Nephron progenitor cell (in vitro differentiated cells): ENCODE measurements at regions not wholly inside any gene's neighbourhood (a gene's known extent, or its start where the extent isn't known, plus 50 kb on each side); places are given as distances from the start of the nearest gene placed in this dataset.

Experiments
- DNase-seq: peaks from one replicate; pipeline ENCODE4 v3.0.0; 2021
- H3K27ac Mint-ChIP-seq: 2 replicates; pipeline ENCODE4 v1.8.0; 2021; ENCODE audit warnings: mild to moderate bottlenecking, moderate library complexity, mixed read lengths
- H3K27me3 Mint-ChIP-seq: 2 replicates; pipeline ENCODE4 v1.8.0; 2021; ENCODE audit warnings: mild to moderate bottlenecking, low read depth, mixed read lengths; ENCODE audit not compliant: poor library complexity
- H3K36me3 Mint-ChIP-seq: 2 replicates; pipeline ENCODE4 v1.8.0; 2021; ENCODE audit warnings: low read depth, mixed read lengths
- H3K4me1 Mint-ChIP-seq: 2 replicates; pipeline ENCODE4 v1.8.0; 2021; ENCODE audit warnings: mixed read lengths
- H3K4me3 Mint-ChIP-seq: 2 replicates; pipeline ENCODE4 v1.8.0; 2021; ENCODE audit warnings: mild to moderate bottlenecking, moderate library complexity, mixed read lengths
- H3K9me3 Mint-ChIP-seq: 2 replicates; pipeline ENCODE4 v1.8.0; 2021; ENCODE audit warnings: mild to moderate bottlenecking, moderate library complexity, mixed read lengths
- CTCF ChIP-seq: fragments of 200-600 bp; sonication (generic); IDR thresholded peaks from 2 replicates; pipeline ENCODE4 v1.5.0; 2021; ENCODE audit warnings: antibody characterized with exemption

GRCh38 chr12:98344046-98344930, 171.1 kb upstream of the TMPO start:
- no peaks in the 10 kb centered on the region for H3K9me3 Mint-ChIP-seq

GRCh38 chr12:98345308-98345876, 170.0 kb upstream of the TMPO start:
- H3K27me3 Mint-ChIP-seq = peaks cover 3% of the 10 kb centered on the region
- TF ChIP-seq CTCF = no peak
- no peaks in the 10 kb centered on the region for H3K4me1 Mint-ChIP-seq
- no peak for DNase-seq
- no peak overlapping the region for H3K4me3 Mint-ChIP-seq
- no peaks in the 10 kb centered on the region for H3K36me3 Mint-ChIP-seq
- no peak overlapping the region for H3K27ac Mint-ChIP-seq
- no peaks in the 10 kb centered on the region for H3K9me3 Mint-ChIP-seq

More at GRCh38 chr12:98344046-98344930, 171.1 kb upstream of the TMPO start:
- Mint-ChIP-seq H3K27me3 (peaks cover 3% of the 10 kb centered on the region), H3K4me3 (no peak overlapping the region), H3K36me3 (no peaks in the 10 kb centered on the region), H3K4me1 (no peaks in the 10 kb centered on the region), H3K27ac (no peak overlapping the region)
- no peak for TF ChIP-seq CTCF
- DNase-seq = no peak

GRCh38 chr12:98351089-98351488, 164.3 kb upstream of the TMPO start:
- no peak for DNase-seq
- no peak overlapping the region for H3K4me3 Mint-ChIP-seq

GRCh38 chr12:98351784-98352183, 163.6 kb upstream of the TMPO start:
- no peak for DNase-seq
- Mint-ChIP-seq H3K36me3 (no peaks in the 10 kb centered on the region), H3K4me1 (peaks cover 12% of the 10 kb centered on the region), H3K9me3 (no peaks in the 10 kb centered on the region), H3K27me3 (no peaks in the 10 kb centered on the region), H3K4me3 (no peak overlapping the region), H3K27ac (no peak overlapping the region)
- TF ChIP-seq CTCF = no peak

More at GRCh38 chr12:98351089-98351488, 164.3 kb upstream of the TMPO start:
- peaks cover 2% of the 10 kb centered on the region for H3K27me3 Mint-ChIP-seq
- no peaks in the 10 kb centered on the region for H3K36me3 Mint-ChIP-seq
- H3K9me3 Mint-ChIP-seq = no peaks in the 10 kb centered on the region
- peaks cover 12% of the 10 kb centered on the region for H3K4me1 Mint-ChIP-seq
- no peak for TF ChIP-seq CTCF
- H3K27ac Mint-ChIP-seq = no peak overlapping the region

GRCh38 chr12:98352218-98352811, 163.1 kb upstream of the TMPO start:
- DNase-seq = no peak
- Mint-ChIP-seq H3K27me3 (peaks cover 3% of the 10 kb centered on the region), H3K9me3 (no peaks in the 10 kb centered on the region), H3K4me3 (no peak overlapping the region), H3K27ac (no peak overlapping the region), H3K36me3 (no peaks in the 10 kb centered on the region), H3K4me1 (peaks cover 12% of the 10 kb centered on the region)
- no peak for TF ChIP-seq CTCF
